GM21528 (cell line): ENCODE measurements at regions not wholly inside any gene's neighbourhood (a gene's known extent, or its start where the extent isn't known, plus 50 kb on each side); places are given as distances from the start of the nearest gene placed in this dataset.
A peak's percentile ranks its signal among the peaks of the same experiment; 100 is the strongest.
"Not testable (repeated sequence)": the region's sequence is repeated elsewhere in the genome, so short reads cannot be mapped to it uniquely, and the experiment has no call there.

ENCODE experiments used
- ATAC-seq: cut with Tn5 transposase; IDR thresholded peaks from one replicate; pipeline ENCODE4 v1.9.1; 2021; ENCODE audit warnings: mild to moderate bottlenecking, moderate library complexity; ENCODE audit not compliant: unreplicated experiment, low FRiP score

- ATAC-seq, result not testable (repeated sequence)
Measured at GRCh38 chr5:18295696-18296095, 661.4 kb downstream of the TAF11L14 start.

GRCh38 chr5:18299166-18299565, 664.9 kb downstream of the TAF11L14 start:
- ATAC-seq, result no peak

DNA sequence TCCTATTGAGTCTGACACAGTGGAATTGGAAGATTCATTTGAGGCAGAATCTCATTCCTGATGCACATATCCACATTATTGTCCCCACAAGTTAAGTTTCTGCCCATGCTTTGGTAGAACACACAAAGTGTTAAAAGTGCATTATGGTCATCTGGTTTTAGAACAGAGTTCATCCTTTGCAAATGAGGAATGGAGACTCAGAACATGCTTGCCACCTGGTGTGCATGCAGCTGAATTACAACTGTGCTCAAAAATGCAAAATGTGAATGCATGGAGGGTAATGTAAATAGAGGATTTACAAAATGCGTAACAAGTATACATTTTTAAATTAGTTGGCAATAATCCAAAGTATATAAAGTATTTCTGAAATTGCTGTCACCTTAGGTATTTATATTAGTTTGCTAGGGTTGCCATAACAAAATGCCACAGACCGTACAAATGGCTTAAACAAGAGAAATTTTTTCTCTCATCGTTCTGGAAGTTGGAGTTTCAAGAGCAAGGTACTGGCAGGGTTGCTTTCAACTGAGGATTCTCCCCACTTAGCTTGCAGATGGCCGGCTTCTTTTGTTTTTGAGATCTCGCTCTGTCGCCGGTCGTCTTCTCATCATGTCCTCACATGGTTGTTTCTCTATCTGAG, 671.1 kb downstream of the TAF11L14 start:
- no peak for ATAC-seq

DNA sequence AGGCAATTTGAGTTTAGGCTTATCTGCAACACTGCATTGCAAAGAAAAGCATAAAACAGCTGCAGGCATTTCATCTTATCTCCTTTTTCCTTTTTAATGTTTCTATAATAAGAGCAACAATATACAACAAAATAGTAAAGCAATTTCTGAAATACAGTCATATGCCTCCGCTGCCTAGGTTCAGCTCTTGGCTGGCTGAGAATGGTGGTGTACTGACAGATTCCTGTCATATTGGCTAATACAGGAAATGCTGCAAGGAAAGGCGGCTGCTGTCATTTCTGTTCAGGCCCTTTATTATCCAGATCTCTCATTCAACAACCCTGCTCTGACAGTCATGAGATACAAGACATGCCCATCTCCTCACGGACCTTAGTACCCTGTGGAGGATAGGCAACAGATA, 677.0 kb downstream of the TAF11L14 start:
- no peak for ATAC-seq

DNA sequence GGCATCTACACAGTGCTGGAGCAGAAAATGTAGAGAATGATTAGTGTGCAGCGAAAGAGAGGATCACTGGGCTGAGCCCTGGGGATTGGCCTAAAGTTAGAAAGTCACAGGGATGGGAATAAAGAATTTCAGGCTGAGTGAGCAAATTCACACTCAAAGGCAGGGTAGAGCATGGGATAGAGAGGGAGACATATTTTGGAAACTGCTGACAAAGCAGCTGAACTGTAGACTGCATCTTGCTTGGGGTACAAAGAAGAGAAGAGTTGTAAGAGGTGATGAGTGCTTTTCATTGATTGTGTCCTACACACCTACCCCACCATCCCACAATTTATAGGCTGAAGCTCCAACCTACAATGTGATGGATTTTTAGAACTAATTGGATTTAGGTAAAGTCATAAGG, 677.8 kb downstream of the TAF11L14 start:
- ATAC-seq, result no peak

DNA sequence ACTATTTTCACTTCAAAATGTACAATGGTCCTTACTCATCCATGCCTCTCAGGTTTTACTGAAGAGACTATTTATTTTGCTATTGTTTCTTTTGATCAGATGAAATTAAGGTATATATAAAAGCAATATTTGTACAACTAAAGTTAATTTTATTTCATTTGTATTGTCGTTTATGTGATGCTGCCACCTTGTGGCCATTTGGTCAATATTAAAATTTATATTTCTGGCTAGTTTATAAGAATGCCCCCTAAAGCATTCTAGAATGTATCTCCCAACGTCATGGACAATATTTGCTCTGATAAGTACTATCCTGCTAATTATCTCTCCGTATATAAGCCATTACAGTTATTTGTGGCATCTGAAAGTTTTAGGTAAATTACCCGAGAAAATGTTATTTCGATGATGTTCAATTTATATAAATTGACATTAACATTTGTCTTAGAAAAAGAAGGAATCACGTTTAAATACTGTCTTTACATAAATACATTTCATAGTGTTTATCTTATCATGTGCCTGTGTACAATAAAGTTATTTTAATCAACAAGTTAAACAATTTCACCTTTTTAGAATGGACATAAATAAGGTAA, 680.0 kb downstream of the TAF11L14 start:
- ATAC-seq, result no peak

GRCh38 chr5:18321262-18321942, 687.1 kb downstream of the TAF11L14 start:
- ATAC-seq, result no peak

- ATAC-seq, result no peak
Measured at GRCh38 chr5:18323891-18324290, 689.6 kb downstream of the TAF11L14 start.

DNA sequence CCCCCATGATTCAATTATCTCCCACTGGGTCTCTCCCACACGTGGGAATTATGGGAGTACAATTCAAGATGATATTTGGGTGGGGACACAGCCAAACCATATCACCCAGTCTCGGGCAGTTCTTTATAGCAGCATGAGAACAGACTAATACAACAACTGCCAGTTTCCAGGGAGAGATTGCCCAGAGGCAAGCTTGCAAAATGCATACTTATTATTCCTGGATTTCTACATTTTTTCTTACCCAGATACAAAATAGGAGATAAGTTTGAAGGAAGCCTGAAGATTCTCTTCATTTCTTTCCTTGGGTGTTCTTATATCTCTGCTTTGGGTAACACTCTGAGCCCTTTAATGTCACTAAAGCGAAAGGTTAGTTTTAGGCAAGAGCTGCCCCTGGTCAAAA, 691.2 kb downstream of the TAF11L14 start:
- no peak for ATAC-seq

DNA sequence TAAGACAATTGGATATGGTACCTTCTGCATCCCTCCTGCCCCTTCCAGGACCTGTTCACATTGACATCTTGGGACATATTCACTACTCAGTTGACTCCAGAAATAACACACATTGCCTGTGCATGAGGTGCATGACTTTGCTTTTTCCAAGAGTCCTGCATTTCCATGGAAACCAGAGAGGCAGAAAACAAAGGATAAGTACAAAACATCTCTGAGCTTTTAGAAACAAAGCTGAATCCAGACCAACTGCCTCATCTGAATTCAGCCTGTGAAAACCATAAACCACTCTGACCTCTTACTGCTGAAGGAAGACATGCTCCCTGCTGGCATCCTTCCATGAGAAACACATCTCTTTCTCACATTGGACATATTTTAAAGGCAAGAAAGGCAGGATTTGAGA, 695.1 kb downstream of the TAF11L14 start:
- no peak for ATAC-seq

- ATAC-seq, result no peak
Measured at GRCh38 chr5:18333841-18334240, 699.6 kb downstream of the TAF11L14 start.

- ATAC-seq, result no peak
Measured at GRCh38 chr5:18334949-18335348, 700.7 kb downstream of the TAF11L14 start.

GRCh38 chr5:18354828-18355227, 720.6 kb downstream of the TAF11L14 start:
- ATAC-seq, result no peak

DNA sequence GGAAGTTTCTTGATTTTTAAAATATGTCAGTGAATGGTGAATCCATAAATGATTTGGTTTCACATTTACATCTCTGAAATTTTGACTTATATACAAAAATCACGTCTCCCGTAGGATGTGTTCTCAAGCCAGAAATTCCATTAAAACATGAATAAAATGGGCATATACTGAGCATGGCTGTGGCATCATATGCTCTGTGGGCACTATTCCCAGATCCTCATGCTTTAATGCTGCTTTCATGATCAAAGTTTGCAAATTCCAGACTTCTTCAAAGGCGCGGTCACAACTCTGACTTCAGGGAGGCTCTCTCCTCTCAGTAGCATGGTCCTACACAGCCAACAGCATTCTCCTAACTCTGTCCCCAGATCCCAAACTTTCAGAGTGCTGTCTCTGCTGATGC, 723.2 kb downstream of the TAF11L14 start:
- ATAC-seq, result no peak

GRCh38 chr5:18366234-18366633, 732.0 kb downstream of the TAF11L14 start:
- ATAC-seq, result no peak

- ATAC-seq, result no peak
Measured at GRCh38 chr5:18370531-18370930, 736.3 kb downstream of the TAF11L14 start.

DNA sequence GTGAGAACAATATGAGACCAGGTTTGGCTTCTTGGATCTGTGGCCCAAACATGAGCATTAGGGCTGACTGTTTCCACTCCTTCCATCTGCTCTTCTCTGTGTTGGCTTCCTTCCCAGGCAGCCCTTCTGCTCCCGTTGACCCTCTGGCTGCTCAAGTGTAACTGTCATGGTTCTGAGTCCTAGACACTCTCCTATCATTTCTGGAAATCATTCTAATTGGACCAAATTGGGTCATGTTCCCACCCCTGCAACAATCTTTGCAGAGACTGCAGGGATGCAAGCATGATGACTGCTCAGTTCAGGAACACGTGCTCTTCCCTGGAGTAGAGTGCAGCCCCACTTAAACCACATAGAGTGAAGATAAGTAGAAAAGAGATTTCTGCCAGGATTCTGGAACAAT, 741.4 kb downstream of the TAF11L14 start:
- ATAC-seq, result no peak

GRCh38 chr5:18378066-18378465, 743.8 kb downstream of the TAF11L14 start:
- ATAC-seq, result no peak

DNA sequence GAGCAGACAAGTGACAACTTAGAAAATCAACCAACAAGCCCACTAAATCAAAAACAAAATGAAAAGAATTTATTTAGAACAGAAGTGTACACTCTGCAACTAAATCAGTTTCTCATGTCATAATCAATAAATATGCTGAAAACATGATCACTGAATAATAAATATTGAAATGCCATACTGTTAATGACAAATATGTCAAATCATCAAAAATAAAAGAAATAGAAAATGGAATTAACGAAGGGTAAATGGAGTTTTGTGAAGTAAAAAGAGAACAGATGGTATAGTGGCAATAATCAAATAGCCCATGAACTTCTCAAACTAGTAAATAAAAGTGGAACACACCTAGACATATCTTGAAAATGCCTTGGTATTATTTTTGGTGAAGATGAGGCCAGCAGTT, 744.9 kb downstream of the TAF11L14 start:
- no peak for ATAC-seq

DNA sequence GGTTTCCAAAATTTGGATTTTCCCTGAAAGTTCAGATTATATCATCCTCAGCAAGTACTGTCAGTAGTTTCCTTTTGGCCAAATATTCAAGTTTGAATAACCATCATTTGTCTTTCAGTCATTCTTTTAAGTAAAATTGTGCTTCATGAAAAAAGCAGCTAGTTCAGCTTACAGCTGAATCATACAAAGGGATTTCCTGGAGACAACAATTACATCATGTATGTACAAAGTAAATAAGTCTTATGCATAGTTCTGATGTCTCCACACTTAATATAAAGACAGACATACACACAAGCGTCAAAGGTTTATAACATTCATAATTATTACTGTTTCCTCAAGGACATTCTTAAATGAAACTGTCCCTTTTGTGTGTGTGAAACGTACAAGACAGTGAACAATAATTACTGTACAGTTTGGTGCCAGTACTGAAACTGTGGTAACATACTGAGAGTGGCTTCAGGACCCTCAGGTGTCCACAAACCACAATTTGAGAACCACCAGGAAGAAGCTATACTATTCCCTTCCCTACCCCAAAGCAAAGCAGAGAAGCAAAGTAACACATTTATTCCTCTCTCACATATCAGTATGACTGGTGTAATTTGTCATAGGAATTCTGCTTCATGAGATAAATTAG, 746.6 kb downstream of the TAF11L14 start:
- no peak for ATAC-seq

- ATAC-seq, result peak; percentile 79
Measured at GRCh38 chr5:18393565-18394442, 759.5 kb downstream of the TAF11L14 start.
